ENCODE measurements at regions not wholly inside any gene's neighbourhood (a gene's known extent, or its start where the extent isn't known, plus 50 kb on each side); places are given as distances from the start of the nearest gene placed in this dataset.

GRCh38 chr11:15769203-15769602, 587.1 kb downstream of the SOX6 start:
- TF ChIP-seq CTCF (IDR thresholded peaks at IDR 0.05), result no peak
- TF ChIP-seq POLR2A (IDR thresholded peaks at IDR 0.05), result no peak
